ENCODE measurements at regions not wholly inside any gene's neighbourhood (a gene's known extent, or its start where the extent isn't known, plus 50 kb on each side); places are given as distances from the start of the nearest gene placed in this dataset.

DNA sequence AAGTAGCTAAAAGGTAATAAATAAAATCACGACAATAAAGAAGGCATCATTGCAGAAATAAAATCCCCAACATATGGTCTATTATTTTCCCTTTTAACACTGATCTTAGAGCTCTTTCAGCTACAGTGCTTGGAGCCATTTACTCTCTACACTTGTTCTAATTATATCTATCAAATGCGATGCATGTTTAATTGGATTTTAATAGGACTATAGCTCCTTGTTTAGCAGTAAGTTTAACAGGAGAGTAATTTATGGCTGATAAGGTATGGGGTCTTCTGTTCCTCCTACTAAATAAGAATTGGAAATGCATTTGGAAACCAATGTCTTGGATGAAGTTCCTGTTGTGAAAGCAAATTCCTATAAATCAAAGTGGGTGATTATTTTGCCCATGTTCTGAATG is 304.2 kb upstream of the PTPRD start (continued):
- TF ChIP-seq NR2C2 (CRISPR knock-in tag; IDR thresholded peaks at IDR 0.05) (no peak), CREB1 (CRISPR knock-in tag; IDR thresholded peaks at IDR 0.05) (no peak)

DNA sequence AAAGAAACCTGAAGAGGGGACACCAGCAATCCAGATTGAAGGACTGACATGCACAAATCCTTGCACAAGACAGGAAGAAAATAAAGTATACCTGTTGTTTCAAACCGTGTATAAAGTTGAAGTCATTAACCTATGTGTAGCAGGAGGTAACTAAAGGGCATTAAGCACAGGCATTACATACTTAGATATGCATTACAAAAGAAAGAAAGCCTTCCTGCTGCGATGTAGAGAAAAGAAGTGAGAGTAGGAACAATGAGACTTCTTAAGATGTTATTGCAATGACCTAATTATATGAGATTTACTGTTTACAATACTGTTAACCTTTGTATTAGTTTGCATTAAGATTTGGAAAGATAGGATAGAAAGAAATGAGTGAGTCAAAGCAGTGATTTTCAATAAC is 308.9 kb upstream of the PTPRD start:
- no peak for DNase-seq (ENCODE audit: low spot score)
- POLR2A ChIA-PET, result no interaction called here
- CTCF ChIA-PET, result no interaction called here
- H3K27ac Mint-ChIP-seq, result no peak overlapping the region
- TF ChIP-seq, protein P1, sequence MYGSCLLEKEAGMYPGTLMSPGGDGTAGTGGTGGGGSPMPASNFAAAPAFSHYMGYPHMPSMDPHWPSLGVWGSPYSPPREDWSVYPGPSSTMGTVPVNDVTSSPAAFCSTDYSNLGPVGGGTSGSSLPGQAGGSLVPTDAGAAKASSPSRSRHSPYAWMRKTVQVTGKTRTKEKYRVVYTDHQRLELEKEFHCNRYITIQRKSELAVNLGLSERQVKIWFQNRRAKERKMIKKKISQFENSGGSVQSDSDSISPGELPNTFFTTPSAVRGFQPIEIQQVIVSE (CRISPR knock-in tag; IDR thresholded peaks at IDR 0.05; ENCODE audit: borderline replicate concordance), result no peak
- no peak for TF ChIP-seq NFATC4 (CRISPR knock-in tag; IDR thresholded peaks at IDR 0.05)
- TF ChIP-seq, protein P2, sequence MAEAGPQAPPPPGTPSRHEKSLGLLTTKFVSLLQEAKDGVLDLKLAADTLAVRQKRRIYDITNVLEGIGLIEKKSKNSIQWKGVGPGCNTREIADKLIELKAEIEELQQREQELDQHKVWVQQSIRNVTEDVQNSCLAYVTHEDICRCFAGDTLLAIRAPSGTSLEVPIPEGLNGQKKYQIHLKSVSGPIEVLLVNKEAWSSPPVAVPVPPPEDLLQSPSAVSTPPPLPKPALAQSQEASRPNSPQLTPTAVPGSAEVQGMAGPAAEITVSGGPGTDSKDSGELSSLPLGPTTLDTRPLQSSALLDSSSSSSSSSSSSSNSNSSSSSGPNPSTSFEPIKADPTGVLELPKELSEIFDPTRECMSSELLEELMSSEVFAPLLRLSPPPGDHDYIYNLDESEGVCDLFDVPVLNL (CRISPR knock-in tag; IDR thresholded peaks at IDR 0.05; ENCODE audit: borderline replicate concordance, low read depth), result no peak
- H3K4me1 Mint-ChIP-seq, result peaks cover 31% of the 10 kb centered on the region
- no peaks in the 10 kb centered on the region for H3K36me3 Mint-ChIP-seq
- H3K4me3 Mint-ChIP-seq, result no peak overlapping the region
- peaks cover 16% of the 10 kb centered on the region for H3K27me3 Mint-ChIP-seq (ENCODE audit: low read depth)
- ATAC-seq, result peak; percentile 86
- H3K9me3 Mint-ChIP-seq, result no peaks in the 10 kb centered on the region

DNA sequence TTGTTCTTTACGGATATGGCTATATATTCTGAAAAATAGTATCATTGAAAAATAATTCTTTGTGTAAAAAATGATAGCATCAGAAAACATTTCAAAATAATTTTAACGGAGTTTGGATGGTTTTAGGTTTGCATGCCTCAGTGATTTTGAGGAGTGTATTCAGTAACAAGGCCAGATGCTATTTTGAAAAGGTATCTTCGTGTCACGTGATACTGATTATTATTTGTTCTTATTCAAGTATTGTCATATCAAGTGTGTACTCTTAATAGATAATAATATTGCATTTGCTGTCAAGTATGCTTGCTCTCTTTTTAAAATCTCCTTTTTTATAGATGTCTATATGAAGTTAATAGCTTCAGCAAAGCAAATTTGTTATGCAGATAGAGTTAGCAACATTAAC is 313.1 kb upstream of the PTPRD start:
- POLR2A ChIA-PET, result no interaction called here
- ATAC-seq, result no peak

More for the DNA sequence above, 313.1 kb upstream of the PTPRD start:
- TF ChIP-seq, protein P3, sequence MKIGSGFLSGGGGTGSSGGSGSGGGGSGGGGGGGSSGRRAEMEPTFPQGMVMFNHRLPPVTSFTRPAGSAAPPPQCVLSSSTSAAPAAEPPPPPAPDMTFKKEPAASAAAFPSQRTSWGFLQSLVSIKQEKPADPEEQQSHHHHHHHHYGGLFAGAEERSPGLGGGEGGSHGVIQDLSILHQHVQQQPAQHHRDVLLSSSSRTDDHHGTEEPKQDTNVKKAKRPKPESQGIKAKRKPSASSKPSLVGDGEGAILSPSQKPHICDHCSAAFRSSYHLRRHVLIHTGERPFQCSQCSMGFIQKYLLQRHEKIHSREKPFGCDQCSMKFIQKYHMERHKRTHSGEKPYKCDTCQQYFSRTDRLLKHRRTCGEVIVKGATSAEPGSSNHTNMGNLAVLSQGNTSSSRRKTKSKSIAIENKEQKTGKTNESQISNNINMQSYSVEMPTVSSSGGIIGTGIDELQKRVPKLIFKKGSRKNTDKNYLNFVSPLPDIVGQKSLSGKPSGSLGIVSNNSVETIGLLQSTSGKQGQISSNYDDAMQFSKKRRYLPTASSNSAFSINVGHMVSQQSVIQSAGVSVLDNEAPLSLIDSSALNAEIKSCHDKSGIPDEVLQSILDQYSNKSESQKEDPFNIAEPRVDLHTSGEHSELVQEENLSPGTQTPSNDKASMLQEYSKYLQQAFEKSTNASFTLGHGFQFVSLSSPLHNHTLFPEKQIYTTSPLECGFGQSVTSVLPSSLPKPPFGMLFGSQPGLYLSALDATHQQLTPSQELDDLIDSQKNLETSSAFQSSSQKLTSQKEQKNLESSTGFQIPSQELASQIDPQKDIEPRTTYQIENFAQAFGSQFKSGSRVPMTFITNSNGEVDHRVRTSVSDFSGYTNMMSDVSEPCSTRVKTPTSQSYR (CRISPR knock-in tag; IDR thresholded peaks at IDR 0.05), result no peak
- TF ChIP-seq ETV6 (CRISPR knock-in tag; IDR thresholded peaks at IDR 0.05) (no peak), TCF7 (CRISPR knock-in tag; IDR thresholded peaks at IDR 0.05; ENCODE audit: low read depth) (no peak), NFYB (CRISPR knock-in tag; conservative IDR thresholded peaks at IDR 0.05; ENCODE audit: low read depth) (no peak), ATF1 (CRISPR knock-in tag; IDR thresholded peaks at IDR 0.05) (no peak), RORB (CRISPR knock-in tag; IDR thresholded peaks at IDR 0.05) (no peak), RELA (CRISPR knock-in tag; IDR thresholded peaks at IDR 0.05; ENCODE audit: borderline replicate concordance) (no peak), CREB1 (CRISPR knock-in tag; IDR thresholded peaks at IDR 0.05) (no peak), TEAD1 (CRISPR knock-in tag; IDR thresholded peaks at IDR 0.05) (no peak), EMX1 (CRISPR knock-in tag; IDR thresholded peaks at IDR 0.05) (no peak), SP1 (CRISPR knock-in tag; conservative IDR thresholded peaks at IDR 0.05) (no peak), NFATC4 (CRISPR knock-in tag; IDR thresholded peaks at IDR 0.05) (no peak)
- TF ChIP-seq, protein P4, sequence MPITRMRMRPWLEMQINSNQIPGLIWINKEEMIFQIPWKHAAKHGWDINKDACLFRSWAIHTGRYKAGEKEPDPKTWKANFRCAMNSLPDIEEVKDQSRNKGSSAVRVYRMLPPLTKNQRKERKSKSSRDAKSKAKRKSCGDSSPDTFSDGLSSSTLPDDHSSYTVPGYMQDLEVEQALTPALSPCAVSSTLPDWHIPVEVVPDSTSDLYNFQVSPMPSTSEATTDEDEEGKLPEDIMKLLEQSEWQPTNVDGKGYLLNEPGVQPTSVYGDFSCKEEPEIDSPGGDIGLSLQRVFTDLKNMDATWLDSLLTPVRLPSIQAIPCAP (CRISPR knock-in tag; IDR thresholded peaks at IDR 0.05), result no peak
- TF ChIP-seq, protein P5, sequence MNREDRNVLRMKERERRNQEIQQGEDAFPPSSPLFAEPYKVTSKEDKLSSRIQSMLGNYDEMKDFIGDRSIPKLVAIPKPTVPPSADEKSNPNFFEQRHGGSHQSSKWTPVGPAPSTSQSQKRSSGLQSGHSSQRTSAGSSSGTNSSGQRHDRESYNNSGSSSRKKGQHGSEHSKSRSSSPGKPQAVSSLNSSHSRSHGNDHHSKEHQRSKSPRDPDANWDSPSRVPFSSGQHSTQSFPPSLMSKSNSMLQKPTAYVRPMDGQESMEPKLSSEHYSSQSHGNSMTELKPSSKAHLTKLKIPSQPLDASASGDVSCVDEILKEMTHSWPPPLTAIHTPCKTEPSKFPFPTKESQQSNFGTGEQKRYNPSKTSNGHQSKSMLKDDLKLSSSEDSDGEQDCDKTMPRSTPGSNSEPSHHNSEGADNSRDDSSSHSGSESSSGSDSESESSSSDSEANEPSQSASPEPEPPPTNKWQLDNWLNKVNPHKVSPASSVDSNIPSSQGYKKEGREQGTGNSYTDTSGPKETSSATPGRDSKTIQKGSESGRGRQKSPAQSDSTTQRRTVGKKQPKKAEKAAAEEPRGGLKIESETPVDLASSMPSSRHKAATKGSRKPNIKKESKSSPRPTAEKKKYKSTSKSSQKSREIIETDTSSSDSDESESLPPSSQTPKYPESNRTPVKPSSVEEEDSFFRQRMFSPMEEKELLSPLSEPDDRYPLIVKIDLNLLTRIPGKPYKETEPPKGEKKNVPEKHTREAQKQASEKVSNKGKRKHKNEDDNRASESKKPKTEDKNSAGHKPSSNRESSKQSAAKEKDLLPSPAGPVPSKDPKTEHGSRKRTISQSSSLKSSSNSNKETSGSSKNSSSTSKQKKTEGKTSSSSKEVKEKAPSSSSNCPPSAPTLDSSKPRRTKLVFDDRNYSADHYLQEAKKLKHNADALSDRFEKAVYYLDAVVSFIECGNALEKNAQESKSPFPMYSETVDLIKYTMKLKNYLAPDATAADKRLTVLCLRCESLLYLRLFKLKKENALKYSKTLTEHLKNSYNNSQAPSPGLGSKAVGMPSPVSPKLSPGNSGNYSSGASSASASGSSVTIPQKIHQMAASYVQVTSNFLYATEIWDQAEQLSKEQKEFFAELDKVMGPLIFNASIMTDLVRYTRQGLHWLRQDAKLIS (CRISPR knock-in tag; IDR thresholded peaks at IDR 0.05; ENCODE audit: borderline replicate concordance), result no peak
- TF ChIP-seq, protein P6, sequence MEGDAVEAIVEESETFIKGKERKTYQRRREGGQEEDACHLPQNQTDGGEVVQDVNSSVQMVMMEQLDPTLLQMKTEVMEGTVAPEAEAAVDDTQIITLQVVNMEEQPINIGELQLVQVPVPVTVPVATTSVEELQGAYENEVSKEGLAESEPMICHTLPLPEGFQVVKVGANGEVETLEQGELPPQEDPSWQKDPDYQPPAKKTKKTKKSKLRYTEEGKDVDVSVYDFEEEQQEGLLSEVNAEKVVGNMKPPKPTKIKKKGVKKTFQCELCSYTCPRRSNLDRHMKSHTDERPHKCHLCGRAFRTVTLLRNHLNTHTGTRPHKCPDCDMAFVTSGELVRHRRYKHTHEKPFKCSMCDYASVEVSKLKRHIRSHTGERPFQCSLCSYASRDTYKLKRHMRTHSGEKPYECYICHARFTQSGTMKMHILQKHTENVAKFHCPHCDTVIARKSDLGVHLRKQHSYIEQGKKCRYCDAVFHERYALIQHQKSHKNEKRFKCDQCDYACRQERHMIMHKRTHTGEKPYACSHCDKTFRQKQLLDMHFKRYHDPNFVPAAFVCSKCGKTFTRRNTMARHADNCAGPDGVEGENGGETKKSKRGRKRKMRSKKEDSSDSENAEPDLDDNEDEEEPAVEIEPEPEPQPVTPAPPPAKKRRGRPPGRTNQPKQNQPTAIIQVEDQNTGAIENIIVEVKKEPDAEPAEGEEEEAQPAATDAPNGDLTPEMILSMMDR (IDR thresholded peaks at IDR 0.05), result no peak
- CTCF ChIA-PET, result no interaction called here
- no peaks in the 10 kb centered on the region for H3K9me3 Mint-ChIP-seq
- H3K27ac Mint-ChIP-seq, result no peak overlapping the region
- DNase-seq (ENCODE audit: low spot score), result no peak
- no peak overlapping the region for H3K4me3 Mint-ChIP-seq
- H3K4me1 Mint-ChIP-seq, result peaks cover 31% of the 10 kb centered on the region
- H3K27me3 Mint-ChIP-seq (ENCODE audit: low read depth), result peaks cover 12% of the 10 kb centered on the region
- no peaks in the 10 kb centered on the region for H3K36me3 Mint-ChIP-seq
